GM19324 (cell line): ENCODE measurements at regions not wholly inside any gene's neighbourhood (a gene's known extent, or its start where the extent isn't known, plus 50 kb on each side); places are given as distances from the start of the nearest gene placed in this dataset.

Experiments used
- ATAC-seq: cut with Tn5 transposase; IDR thresholded peaks from one replicate; pipeline ENCODE4 v1.9.1; 2021; ENCODE audit warnings: mild to moderate bottlenecking, moderate library complexity; ENCODE audit not compliant: unreplicated experiment, low FRiP score

DNA sequence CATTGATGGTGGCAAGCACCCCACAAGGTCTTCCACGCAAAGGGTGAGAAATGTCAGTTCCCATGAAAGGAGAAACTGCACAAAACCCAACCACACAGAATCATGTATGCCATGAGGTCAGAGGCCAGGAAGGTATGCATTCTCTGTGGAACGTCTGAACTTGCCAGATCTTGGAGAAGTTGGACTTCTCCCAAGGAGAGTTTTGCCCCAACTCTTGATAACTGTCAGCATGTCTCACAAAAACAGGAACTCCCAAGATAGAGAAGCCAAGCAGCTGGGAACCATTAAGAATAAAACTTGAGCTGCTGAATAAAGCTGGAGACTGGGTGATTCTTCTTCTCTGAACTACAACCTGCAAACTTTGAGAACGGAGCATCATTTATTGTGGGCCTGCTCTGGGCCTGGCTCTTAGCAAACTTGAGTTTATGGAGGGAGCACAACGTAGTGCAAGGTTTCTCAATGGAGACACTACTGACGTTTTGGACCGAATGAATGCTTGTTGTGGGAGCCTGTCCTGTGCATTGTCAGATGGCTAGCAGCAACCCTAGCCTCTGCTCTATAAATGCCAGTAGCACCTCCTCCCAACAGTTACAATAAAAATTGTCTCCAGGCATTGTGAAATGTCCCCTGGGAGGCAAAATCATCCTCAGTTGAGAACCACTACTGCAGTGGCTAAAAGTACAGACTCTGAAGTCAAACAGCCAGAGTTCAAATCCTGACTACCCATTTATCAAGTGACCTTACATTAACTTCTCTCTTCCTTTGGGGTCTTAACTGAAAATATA is 193.5 kb downstream of the ACTL7B start:
- no peak for ATAC-seq

DNA sequence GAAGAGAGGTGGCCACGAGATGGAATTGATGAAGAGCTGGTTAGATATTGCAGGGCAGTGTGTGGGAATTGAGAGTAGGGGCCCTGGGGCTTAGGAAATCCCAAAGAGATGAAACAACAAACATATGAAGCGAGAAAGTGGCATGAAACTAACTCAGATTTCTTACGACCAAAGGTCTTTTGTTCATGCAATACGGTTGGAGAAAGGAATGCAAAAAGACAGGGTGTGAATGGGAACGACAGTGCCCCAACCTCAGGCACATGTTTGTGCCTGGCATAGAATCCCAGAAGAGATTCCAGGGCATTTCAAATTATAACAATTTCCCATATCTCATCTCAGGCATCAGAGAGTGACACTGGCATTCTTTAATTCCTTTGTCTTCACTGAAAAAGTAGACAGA is 199.2 kb downstream of the ACTL7B start:
- ATAC-seq, result no peak

DNA sequence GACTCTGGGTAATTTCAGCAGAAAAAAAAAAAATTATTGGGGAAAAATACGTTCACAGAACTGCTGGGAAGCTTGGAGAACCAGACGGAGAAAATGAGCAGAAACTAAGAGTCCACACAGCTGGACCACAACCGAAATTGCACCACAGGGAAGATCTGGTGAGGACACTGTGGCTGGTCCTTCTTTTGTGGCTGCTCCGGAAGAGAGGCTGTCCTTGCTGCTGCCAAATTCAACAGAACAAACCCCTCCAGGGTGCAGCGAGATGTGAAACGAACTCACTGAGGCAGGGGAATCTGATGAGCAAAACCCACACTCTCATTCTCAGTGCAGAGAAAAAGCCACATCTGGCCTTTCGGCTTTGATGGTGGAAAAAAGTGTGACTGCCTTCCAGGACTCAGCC is 200.0 kb downstream of the ACTL7B start:
- no peak for ATAC-seq

DNA sequence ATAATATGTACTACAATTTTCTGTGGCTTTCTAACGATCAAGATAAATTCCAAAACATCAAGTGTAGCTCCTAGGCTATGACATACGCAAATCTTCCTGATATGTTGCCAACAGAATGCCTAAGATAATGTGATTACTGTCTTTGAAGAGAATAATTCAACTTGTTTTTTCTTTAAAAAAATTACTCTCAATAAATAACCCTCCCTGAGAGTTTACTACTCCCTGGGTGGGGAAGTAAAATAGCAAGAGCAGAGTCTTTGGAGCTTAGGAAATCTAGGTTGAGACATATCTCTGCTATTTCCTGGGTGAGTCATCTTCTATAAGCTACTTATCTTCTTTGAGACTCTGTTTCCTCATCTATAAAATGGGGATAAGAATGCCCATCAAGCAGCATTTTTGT is 201.2 kb downstream of the ACTL7B start:
- no peak for ATAC-seq

DNA sequence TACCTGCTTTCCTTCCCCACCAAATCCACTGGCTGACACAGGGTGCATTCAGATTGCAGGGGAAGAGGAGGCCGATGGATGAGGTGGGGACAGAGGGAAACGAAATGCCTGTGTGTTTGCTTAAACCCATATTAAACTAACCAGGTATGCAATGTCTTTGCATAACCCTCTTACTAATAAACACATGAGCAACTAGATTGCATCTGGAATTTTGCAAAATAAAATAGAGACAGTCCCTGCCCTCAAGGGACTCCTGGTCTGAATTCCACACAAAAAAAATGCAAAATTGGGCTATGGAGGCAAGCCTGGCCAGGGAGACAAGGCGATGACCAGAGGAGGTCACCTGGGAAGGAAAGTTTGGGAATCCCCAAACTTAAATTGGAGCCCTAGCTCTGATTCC is 202.9 kb downstream of the ACTL7B start:
- no peak for ATAC-seq

DNA sequence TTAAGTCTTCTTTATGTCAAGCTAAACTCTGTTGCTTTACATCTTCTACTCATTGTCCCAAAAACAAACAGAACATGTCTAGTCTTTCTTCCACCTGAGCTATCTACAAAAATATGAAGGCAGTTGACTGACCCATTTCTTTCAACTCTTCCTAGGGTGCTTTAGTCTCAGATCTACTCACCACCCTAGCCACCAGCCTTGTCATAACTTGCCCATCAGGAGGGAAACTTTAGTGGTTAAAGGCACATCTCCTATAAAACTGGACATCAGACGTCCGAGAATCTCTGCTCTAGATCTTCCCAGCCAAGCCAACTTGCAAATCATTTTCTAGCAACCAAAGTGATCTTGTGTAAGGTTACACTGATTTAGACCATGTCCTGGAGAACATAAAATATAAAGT is 205.0 kb downstream of the ACTL7B start:
- ATAC-seq, result no peak

DNA sequence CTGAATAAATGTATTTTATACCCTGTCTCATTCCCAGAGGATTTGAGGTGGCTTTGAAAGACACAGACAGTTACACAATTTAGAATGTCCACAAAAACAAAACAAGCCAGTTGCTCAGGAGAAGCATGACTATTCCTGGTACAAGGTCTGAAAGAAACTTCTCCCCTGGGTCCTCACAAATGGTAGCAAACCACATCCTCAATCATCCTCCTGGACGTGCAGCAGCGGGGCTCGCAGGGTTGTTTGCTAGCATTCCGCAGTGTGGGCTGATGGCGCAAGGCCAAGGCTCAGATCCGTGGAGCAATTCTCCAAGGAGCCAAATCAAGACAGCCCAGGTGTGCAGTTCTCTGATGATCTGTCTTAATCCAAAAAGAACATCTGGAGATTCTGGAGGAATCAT is 210.3 kb downstream of the ACTL7B start:
- ATAC-seq, result no peak

DNA sequence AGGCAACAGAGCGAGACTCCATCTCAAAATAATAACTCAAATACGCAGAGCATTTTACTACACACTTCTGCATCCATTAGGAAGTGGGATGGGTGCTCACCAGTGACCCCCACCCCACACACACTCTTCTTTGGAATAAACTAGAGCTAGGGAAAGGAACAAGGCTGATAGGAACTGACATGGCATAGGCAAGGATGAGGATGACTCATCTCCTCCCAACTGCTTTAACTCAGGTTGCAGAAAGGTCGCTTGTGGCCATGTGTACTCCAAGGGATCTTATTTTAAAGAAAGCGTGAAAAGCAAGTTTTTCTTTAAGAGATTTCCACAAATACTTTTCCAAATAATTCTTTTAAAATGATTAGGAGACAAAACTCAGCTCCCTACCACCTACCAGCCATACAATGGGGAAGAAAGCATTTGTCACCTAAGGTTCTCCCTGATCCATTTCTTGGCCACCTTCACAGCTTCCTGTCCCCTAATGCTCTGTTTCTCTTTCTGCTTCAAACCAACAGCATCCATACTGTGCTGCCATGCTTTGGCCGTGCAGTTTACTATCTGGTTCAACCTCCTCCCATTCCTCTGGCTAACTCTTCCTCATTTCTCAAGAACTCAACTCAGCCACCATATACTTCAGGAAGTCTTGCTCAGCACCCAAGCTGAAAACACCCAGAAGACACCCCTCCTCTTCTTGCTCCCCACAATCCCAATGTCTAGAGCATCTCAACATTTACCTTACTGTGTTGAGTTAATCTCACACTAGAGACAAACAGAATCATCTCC is 211.9 kb downstream of the ACTL7B start:
- no peak for ATAC-seq

DNA sequence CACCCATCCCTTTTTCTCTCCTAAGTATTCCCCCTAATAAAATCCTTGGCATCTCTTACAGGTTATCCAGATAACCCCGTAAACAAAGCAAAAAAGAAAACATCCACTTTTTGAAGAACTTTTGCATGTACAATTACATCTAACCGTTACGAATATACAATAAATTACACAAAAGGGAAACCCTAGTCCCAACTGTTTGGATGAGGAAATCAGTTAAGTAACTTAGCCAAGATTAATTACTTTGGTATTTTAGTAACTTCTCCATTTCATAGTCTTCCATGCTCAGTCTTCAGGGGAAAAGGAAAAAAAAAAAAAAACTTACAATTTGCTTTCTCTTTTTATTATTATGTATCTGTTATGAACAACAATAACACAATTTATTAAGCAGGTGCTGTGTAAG is 212.9 kb downstream of the ACTL7B start:
- ATAC-seq, result no peak

DNA sequence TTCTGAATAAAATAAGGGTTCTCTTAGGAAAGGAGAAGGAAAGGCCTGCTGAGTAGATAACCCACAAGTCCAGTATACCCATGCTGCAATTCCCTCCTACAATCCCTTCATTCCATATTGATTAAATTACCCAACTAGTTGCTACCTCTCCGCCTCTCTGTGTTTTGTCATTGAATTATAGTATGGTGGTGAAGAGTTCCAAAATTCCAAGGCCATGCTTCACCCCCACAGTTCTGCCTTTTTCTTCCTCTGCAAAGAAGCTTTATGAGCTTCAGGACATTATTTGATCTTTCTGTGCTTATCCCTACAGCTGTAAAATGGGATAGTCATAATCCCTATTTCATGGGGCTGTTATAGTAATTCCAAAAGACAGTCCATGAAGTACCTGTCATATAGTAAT is 215.6 kb downstream of the ACTL7B start:
- ATAC-seq, result no peak

DNA sequence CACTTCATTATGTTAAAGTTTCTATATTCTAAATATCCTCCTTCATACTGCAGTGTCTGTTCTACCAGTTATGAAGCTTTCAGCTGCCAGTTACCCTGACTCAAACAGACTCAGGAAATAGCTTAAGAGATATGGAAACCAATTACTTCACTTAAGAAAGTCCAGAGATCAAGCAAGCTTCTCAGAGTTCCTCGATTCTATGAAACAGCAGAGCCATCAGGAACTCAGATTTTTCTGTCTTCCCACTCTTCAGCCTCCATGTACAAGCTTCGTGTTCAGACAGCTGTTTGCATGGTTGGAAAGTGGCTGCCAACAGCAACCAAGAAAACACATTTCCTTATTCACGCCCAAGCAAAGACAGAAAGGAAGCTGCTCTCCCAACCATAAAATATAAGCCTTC is 216.1 kb downstream of the ACTL7B start:
- no peak for ATAC-seq

DNA sequence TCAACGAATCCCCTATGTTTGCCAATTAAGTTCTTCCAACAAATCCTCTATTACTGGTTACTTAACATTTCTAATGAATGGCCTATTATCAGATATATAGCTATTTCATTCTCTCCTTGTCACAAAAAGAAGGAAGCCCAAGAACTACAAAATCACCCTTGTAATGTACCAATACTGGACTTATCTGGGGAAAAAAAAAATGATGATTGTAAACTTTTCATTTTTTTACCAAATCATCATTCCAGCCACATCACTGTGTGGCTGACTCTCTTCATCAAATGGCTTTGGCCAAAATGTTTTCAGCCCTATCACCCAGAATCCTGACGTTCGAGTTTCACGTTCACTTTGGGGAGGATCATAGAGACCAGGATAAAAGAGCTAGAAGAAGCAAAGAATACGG is 216.7 kb downstream of the ACTL7B start:
- no peak for ATAC-seq

DNA sequence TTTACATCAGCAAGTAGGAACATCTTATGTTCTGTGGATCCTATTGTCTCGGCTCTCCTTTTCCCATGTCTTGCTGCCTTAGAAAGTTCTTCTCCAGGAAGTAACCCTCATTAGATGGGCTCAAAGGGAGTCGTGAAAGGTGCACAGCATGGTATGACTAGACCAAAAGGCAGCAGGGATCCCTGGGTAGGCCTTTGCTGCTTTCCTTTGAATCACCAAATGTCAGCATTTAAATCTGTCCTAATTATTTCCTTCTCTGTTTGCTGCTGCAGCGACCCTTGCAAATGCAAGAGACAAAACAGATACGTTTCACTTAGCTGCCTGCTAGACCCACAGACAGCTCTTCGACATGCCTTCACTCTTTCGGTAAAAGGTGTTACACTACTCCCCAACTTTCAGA is 218.4 kb downstream of the ACTL7B start:
- no peak for ATAC-seq

DNA sequence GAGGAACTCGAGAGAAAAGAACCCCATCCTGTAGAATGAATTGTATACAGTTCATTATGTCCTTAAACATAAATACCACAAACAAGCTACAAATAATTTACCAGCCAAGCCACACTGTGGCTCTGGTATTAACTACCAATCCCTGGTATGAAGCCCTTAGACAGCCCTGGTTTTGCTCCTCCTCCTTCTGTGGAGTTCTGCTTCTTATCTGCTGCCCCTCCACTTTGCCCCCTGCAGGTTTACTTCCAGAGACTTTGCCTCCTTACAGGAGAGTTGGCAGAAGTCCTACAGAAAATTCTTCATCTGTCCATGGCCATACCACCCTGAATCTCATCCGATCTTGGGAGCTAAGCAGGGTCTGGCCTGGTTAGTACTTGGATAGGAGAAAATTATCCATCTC is 219.8 kb downstream of the ACTL7B start:
- ATAC-seq, result no peak

DNA sequence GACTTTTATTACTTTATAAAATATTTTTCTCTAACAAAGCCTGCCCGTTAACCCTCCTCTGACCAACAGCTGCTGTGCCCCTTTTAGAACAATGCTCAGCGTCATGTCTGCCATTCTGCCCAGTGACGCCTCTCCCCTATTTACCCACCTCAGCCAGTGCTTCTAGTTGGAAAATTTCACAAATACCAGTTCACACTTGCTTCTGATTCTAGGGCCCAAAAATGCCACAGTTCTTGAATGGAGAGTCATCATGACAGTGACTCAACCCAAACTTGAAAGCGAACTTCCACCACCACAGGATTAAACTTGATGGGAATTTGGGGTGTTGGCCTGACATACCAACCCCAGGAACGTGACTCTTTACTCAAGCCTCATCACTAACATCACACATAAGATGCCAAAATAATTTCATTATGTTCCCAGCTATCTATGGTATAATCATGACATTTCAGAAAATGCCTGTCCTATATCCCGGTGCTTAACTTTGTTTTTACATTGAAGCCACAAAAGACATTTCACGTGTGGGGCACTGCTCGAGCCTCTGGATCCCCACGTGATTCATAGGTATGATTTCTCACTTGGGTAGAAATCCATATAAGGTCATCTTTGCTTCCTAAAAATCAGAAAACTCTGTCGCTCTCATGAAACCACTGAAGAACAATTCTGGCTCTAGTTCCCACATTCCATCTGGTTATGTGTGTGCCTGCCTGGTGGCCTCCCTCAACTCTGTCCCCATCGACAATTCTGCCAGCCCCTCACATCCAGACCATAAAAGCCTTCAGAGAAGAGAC is 220.9 kb downstream of the ACTL7B start:
- ATAC-seq, result no peak

DNA sequence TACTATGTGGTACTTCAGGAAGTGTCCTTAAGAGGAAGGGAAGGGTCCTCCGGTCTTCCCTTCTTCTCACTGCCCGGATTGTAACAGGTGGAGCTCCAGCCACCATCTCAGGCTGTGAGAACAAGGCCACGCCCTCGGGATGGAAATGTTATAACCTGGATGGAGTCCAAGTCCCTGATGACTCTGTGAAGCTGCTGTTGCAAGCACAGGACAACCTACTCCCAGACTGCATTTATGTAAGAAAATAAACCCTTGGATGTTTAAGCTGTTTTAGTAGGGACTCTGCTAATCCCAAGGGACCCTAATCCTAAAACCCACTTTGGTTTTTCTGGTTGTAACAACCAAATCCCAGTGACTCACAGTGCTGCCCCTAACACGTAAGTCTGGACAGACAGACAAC is 221.6 kb downstream of the ACTL7B start:
- no peak for ATAC-seq

DNA sequence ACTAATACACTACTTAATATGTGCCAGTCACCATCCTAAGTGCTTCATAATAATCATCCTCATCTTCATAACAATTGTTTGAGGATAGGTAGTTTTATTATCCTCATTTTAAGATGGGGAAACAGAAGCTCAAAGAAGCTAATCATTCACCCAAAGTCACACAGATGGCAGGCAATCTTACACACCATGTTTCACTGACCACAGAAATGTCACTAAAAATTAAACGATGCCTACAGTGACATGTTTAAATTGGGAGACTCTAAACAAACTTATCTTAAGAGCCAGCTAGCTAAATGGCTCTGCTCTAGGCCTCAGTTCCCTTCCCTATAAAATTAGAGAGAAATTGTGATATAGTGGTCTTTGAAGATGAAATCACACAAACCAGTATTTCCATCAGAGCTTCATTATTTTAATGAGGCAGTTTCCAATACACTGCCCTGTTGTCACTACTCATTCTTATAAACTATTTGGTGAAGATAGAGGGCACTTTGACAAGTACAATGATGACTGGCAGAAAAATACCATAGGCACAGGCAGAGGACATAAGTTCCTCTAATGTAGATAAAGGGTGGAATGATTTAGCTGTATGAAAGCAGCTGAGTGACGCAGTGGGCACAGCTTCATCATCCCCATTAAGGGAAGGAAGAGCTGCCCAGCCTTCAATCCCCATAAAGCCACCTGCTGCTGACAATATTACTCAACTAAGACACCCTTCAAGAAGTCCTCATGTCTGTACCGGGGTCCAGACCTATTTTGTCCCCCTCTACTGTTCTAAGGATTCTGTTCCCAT is 224.1 kb downstream of the ACTL7B start:
- no peak for ATAC-seq

DNA sequence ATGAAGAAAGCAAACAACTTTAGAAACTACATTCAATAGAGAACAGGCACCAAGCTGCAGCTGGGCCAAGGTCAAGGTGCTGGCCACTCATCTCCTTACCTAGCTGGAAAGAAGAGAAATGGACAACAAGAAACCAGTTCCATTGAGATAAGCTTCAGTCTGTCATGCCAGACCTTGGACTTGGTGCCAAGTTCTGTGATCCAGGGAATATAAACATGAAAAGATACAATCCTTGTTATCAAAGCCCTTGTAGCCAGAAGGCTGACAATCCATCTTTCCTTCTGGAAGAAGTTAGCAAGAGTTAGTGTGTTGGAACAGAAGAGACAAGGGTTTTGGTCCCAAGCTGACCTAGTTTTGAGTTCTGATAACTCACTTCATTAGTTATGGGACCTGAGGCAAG is 227.5 kb downstream of the ACTL7B start:
- no peak for ATAC-seq

DNA sequence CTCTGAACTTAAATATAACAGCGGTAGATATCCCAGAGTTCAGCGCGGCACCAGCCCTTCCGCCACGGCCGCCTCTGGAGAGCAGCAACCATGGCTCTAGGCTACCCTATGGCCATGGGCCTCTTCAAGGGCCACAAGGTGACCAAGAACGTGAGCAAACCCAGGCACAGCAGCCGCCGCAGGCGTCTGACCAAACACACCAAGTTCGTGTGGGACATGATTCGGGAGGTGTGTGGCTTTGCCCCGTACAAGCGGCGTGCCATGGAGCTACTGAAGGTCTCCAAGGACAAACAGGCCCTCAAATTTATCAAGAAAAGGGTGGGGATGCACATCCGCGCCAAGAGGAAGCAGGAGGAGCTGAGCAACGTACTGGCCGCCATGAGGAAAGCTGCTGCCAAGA is 229.0 kb downstream of the ACTL7B start:
- no peak for ATAC-seq

DNA sequence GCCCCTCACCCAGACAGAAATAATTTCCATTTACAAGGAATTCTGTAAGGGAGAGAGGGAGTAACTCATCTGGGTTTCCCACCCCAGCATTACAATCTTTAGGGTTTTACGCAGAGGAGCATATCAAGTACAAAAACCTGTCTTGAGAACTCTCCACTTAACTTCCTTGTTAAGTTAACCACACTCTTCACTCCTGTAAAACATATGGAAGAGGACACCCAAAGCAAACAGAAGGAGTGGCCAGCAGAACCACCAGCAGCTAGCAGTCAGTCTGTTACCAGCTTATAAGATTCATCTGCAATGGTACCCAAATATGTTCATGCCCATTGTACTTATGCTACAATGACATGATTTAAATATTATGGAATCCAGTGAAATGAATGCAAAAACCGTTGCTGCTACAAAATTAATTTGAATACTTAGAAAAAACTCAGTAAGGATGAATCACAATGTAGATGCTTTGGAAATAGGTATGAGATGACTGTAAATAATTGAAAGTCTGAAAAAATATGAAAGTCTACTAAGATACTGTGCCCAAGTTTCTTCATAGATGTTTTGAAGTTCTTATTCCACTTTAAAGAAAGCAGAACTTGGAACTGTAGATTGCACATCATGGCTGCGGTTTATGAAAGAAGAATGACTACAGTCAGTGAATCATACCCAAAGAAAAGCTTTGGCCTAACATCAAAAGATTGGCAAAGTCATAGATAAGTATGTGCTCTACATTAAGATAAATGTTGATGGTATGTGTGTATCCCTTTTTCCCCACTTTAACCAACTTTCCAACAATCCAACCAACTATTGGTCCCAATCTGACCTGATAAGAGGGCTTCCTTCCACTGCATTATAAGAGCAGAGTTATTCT is 233.6 kb downstream of the ACTL7B start:
- no peak for ATAC-seq
